GM23338 (cell line): ENCODE measurements at regions not wholly inside any gene's neighbourhood (a gene's known extent, or its start where the extent isn't known, plus 50 kb on each side); places are given as distances from the start of the nearest gene placed in this dataset.

Source experiments
- ATAC-seq: fragments of 200-7000 bp; cut with Tn5 transposase; 3 replicates; pipeline ENCODE4 v1.9.1; 2020
- DNase-seq: peaks from one replicate; pipeline ENCODE4 v3.0.0-alpha.2; 2015; ENCODE audit warnings: low spot score
- H2AFZ ChIP-seq: fragments of 200-600 bp; sonication (generic); 2 replicates; pipeline ENCODE4 v1.8.0; 2016; ENCODE audit warnings: antibody characterized with exemption, mild to moderate bottlenecking, moderate library complexity
- H3F3A ChIP-seq: fragments of 200-600 bp; sonication (generic); replicated peaks from 2 replicates; pipeline ENCODE4 v1.8.0; 2017; ENCODE audit warnings: antibody characterized with exemption, mixed run types, low read depth
- H3K27ac ChIP-seq: fragments of 200-600 bp; sonication (generic); 2 replicates; pipeline ENCODE4 v1.6.1; 2016; ENCODE audit warnings: low read depth
- H3K27me3 ChIP-seq: fragments of 200-600 bp; sonication (generic); 2 replicates; pipeline ENCODE4 v1.8.0; 2016; ENCODE audit warnings: mild to moderate bottlenecking, mixed run types, moderate library complexity; ENCODE audit not compliant: insufficient read depth
- H3K36me3 ChIP-seq: fragments of 200-600 bp; sonication (generic); 2 replicates; pipeline ENCODE4 v1.8.0; 2016; ENCODE audit warnings: mild to moderate bottlenecking; ENCODE audit not compliant: insufficient read depth
- H3K4me1 ChIP-seq: fragments of 200-600 bp; sonication (generic); 2 replicates; pipeline ENCODE4 v1.8.0; 2016; ENCODE audit warnings: mild to moderate bottlenecking, moderate library complexity; ENCODE audit not compliant: insufficient read depth
- H3K4me2 ChIP-seq: fragments of 200-600 bp; sonication (generic); 2 replicates; pipeline ENCODE4 v1.7.1; 2017; ENCODE audit warnings: mixed run types
- H3K4me3 ChIP-seq: fragments of 200-600 bp; sonication (generic); 2 replicates; pipeline ENCODE4 v1.6.1; 2016; ENCODE audit warnings: mixed run types
- H3K79me2 ChIP-seq: fragments of 200-600 bp; sonication (generic); replicated peaks from 2 replicates; pipeline ENCODE4 v1.8.0; 2017; ENCODE audit warnings: mild to moderate bottlenecking; ENCODE audit not compliant: insufficient read depth
- H3K9me2 ChIP-seq: fragments of 200-600 bp; sonication (generic); 2 replicates; pipeline ENCODE4 v1.8.0; 2017; ENCODE audit not compliant: insufficient read depth
- H4K20me1 ChIP-seq: fragments of 200-600 bp; sonication (generic); replicated peaks from 2 replicates; pipeline ENCODE4 v1.8.0; 2017; ENCODE audit warnings: mild to moderate bottlenecking; ENCODE audit not compliant: insufficient read depth
- H3K27ac Mint-ChIP-seq: 2 replicates; pipeline ENCODE4 v1.8.0; 2020; ENCODE audit warnings: inconsistent platforms, mild to moderate bottlenecking, moderate library complexity, mixed read lengths
- H3K27me3 Mint-ChIP-seq: 3 replicates; pipeline ENCODE4 v1.8.0; 2022; ENCODE audit warnings: low read depth, mild to moderate bottlenecking, moderate library complexity, mixed read lengths, inconsistent platforms; ENCODE audit not compliant: insufficient read depth, poor library complexity
- H3K36me3 Mint-ChIP-seq: 3 replicates; pipeline ENCODE4 v1.8.0; 2021; ENCODE audit warnings: low read depth, mild to moderate bottlenecking, inconsistent platforms, moderate library complexity, mixed read lengths
- H3K4me1 Mint-ChIP-seq: 3 replicates; pipeline ENCODE4 v1.8.0; 2020; ENCODE audit warnings: mild to moderate bottlenecking, inconsistent platforms, mixed read lengths
- H3K4me3 Mint-ChIP-seq: 3 replicates; pipeline ENCODE4 v1.8.0; 2021; ENCODE audit warnings: moderate library complexity, mild to moderate bottlenecking, inconsistent platforms, mixed read lengths
- H3K9me3 Mint-ChIP-seq: 3 replicates; pipeline ENCODE4 v1.8.0; 2020; ENCODE audit warnings: moderate library complexity, mild to moderate bottlenecking, inconsistent platforms, mixed read lengths
- ETS1 ChIP-seq: IDR thresholded peaks from 2 replicates; pipeline ENCODE4 v1.6.1; 2016; ENCODE audit warnings: antibody characterized with exemption
- EZH2 ChIP-seq: fragments of 200-600 bp; sonication (generic); IDR thresholded peaks from one replicate; pipeline ENCODE4 v1.8.0; 2017; ENCODE audit warnings: antibody characterized with exemption, mild to moderate bottlenecking, low read depth; ENCODE audit not compliant: unreplicated experiment
- EZH2phosphoT487 ChIP-seq: fragments of 200-600 bp; sonication (generic); IDR thresholded peaks from one replicate; pipeline ENCODE4 v1.8.1; 2018; ENCODE audit warnings: antibody characterized with exemption; ENCODE audit not compliant: unreplicated experiment
- JUNB ChIP-seq: IDR thresholded peaks from one replicate; pipeline ENCODE4 v1.6.1; 2016; ENCODE audit warnings: antibody characterized with exemption; ENCODE audit not compliant: unreplicated experiment
- POLR2AphosphoS5 ChIP-seq: IDR thresholded peaks from 2 replicates; pipeline ENCODE4 v1.6.1; 2016; ENCODE audit warnings: antibody characterized with exemption, low read depth
- STAT1 ChIP-seq: IDR thresholded peaks from one replicate; pipeline ENCODE4 v1.6.1; 2016; ENCODE audit warnings: antibody characterized with exemption; ENCODE audit not compliant: unreplicated experiment
- ZNF114 ChIP-seq: fragments of 250-450 bp; sonication (Bioruptor Pico); IDR thresholded peaks from 2 replicates; pipeline ENCODE4 v1.5.0; 2020; ENCODE audit warnings: mild to moderate bottlenecking, moderate library complexity
- ZNF462 ChIP-seq: fragments of 250-450 bp; sonication (Bioruptor Pico); IDR thresholded peaks from 2 replicates; pipeline ENCODE4 v1.5.0; 2020; ENCODE audit warnings: mild to moderate bottlenecking, moderate library complexity

DNA sequence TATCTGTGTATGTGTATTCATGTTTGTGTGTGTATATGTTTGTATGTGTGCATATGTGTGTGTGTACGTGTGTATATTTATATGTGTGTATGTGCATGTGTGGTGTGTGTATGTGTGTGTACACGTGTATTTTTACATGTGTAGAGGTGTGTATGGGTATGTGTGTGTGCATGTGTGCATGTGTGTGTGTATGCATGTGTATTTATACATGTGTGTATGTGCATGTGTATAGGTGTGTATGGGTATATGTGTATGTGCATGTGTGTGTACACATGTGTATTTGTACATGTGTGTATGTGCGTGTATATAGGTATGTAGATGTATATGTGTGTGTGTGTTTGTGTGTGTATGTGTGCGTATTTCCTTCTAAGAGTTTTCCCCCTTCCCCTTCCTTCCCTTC, 207.7 kb upstream of the ATP6AP2 start:
- no peak overlapping the region for H3K4me3 ChIP-seq
- ATAC-seq (no peak), DNase-seq (no peak)
- Mint-ChIP-seq H3K4me3 (no peak overlapping the region), H3K4me1 (no peaks in the 10 kb centered on the region), H3K27ac (no peak overlapping the region), H3K36me3 (no peaks in the 10 kb centered on the region), H3K27me3 (peaks cover 3% of the 10 kb centered on the region), H3K9me3 (no peaks in the 10 kb centered on the region)
- no peaks in the 10 kb centered on the region for H3K79me2 ChIP-seq
- H3F3A ChIP-seq, result no peaks in the 10 kb centered on the region
- no peak overlapping the region for H3K27ac ChIP-seq
- H3K4me1 ChIP-seq, result no peaks in the 10 kb centered on the region
- no peak overlapping the region for H2AFZ ChIP-seq
- TF ChIP-seq ZNF114 (CRISPR knock-in tag) (no peak), EZH2phosphoT487 (no peak), JUNB (no peak), ZNF462 (CRISPR knock-in tag) (no peak), POLR2AphosphoS5 (no peak), STAT1 (no peak), ETS1 (no peak), EZH2 (no peak)
- H4K20me1 ChIP-seq, result no peaks in the 10 kb centered on the region
- no peaks in the 10 kb centered on the region for H3K27me3 ChIP-seq
- H3K36me3 ChIP-seq, result no peaks in the 10 kb centered on the region
- H3K4me2 ChIP-seq, result no peak overlapping the region
- no peaks in the 10 kb centered on the region for H3K9me2 ChIP-seq
